ENCODE measurements at regions not wholly inside any gene's neighbourhood (a gene's known extent, or its start where the extent isn't known, plus 50 kb on each side); places are given as distances from the start of the nearest gene placed in this dataset.

DNA sequence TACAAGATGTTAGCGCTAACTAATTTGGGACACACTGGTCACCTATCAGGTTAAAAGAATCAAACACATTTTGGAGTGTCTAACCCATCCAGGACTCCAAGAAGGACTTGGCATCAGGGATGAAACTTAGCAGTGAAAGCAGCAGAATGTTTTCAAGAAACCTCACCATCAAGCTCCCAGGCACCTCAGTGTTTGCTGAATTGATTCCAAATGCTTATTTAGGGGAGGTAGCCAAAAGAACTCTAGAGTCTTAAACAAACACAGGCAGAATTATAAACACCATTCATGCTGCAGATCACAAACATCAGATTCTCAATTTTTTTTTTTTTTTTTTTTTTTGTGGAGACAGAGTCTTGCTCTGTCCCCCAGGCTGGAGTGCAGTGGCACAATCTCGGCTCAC is 122.8 kb upstream of the UXS1 start:
- Mint-ChIP-seq H3K4me3 (no peak overlapping the region), H3K36me3 (ENCODE audit: low read depth) (no peaks in the 10 kb centered on the region), H3K27ac (no peak overlapping the region), H3K4me1 (ENCODE audit: low read depth) (peaks cover 7% of the 10 kb centered on the region), H3K27me3 (ENCODE audit: low read depth) (no peaks in the 10 kb centered on the region), H3K9me3 (ENCODE audit: insufficient read depth) (no peaks in the 10 kb centered on the region)
- CTCF ChIA-PET, result no interaction called here
- no peak for DNase-seq
- no peak for ATAC-seq
- POLR2A ChIA-PET, result no interaction called here

GRCh38 chr2:106314444-106314843 is 120.3 kb upstream of the UXS1 start:
- ATAC-seq (peak; percentile 81), DNase-seq (peak; percentile 41)
- H3K4me3 Mint-ChIP-seq, result no peak overlapping the region
- POLR2A ChIA-PET, result interaction anchor here (1.1 kb wide), 1 partner anchor 154 kb away, joined by 4 read pairs; no protein-coding TSS in a partner anchor
- H3K27ac Mint-ChIP-seq, result no peak overlapping the region
- H3K27me3 Mint-ChIP-seq (ENCODE audit: low read depth), result no peaks in the 10 kb centered on the region
- no peaks in the 10 kb centered on the region for H3K9me3 Mint-ChIP-seq (ENCODE audit: insufficient read depth)
- no peaks in the 10 kb centered on the region for H3K36me3 Mint-ChIP-seq (ENCODE audit: low read depth)
- CTCF ChIA-PET, result no interaction called here
- peaks cover 7% of the 10 kb centered on the region for H3K4me1 Mint-ChIP-seq (ENCODE audit: low read depth)

GRCh38 chr2:106311041-106311370 is 116.9 kb upstream of the UXS1 start:
- no peak overlapping the region for H3K4me3 Mint-ChIP-seq
- no peak overlapping the region for H3K27ac Mint-ChIP-seq
- ChIA-PET POLR2A (no interaction called here), CTCF (no interaction called here)
- no peak for DNase-seq
- H3K4me1 Mint-ChIP-seq (ENCODE audit: low read depth), result peaks cover 7% of the 10 kb centered on the region
- no peaks in the 10 kb centered on the region for H3K36me3 Mint-ChIP-seq (ENCODE audit: low read depth)
- peaks cover 7% of the 10 kb centered on the region for H3K27me3 Mint-ChIP-seq (ENCODE audit: low read depth)
- no peaks in the 10 kb centered on the region for H3K9me3 Mint-ChIP-seq (ENCODE audit: insufficient read depth)
- ATAC-seq, result no peak

- H3K36me3 Mint-ChIP-seq (ENCODE audit: low read depth), result no peaks in the 10 kb centered on the region
- no peak for ATAC-seq
- no peak overlapping the region for H3K4me3 Mint-ChIP-seq
- ChIA-PET CTCF (no interaction called here), POLR2A (no interaction called here)
- H3K27ac Mint-ChIP-seq, result no peak overlapping the region
- H3K27me3 Mint-ChIP-seq (ENCODE audit: low read depth), result peaks cover 21% of the 10 kb centered on the region
- no peaks in the 10 kb centered on the region for H3K4me1 Mint-ChIP-seq (ENCODE audit: low read depth)
- no peak for DNase-seq
- no peaks in the 10 kb centered on the region for H3K9me3 Mint-ChIP-seq (ENCODE audit: insufficient read depth)
Observed at GRCh38 chr2:106307860-106308259, 113.8 kb upstream of the UXS1 start.

GRCh38 chr2:106306387-106306786 is 112.3 kb upstream of the UXS1 start:
- H3K27ac Mint-ChIP-seq, result no peak overlapping the region
- H3K27me3 Mint-ChIP-seq (ENCODE audit: low read depth), result peaks cover 24% of the 10 kb centered on the region
- ATAC-seq (no peak), DNase-seq (no peak)
- ChIA-PET POLR2A (no interaction called here), CTCF (no interaction called here)
- no peaks in the 10 kb centered on the region for H3K36me3 Mint-ChIP-seq (ENCODE audit: low read depth)
- H3K4me1 Mint-ChIP-seq (ENCODE audit: low read depth), result no peaks in the 10 kb centered on the region
- H3K9me3 Mint-ChIP-seq (ENCODE audit: insufficient read depth), result no peaks in the 10 kb centered on the region
- H3K4me3 Mint-ChIP-seq, result no peak overlapping the region

DNA sequence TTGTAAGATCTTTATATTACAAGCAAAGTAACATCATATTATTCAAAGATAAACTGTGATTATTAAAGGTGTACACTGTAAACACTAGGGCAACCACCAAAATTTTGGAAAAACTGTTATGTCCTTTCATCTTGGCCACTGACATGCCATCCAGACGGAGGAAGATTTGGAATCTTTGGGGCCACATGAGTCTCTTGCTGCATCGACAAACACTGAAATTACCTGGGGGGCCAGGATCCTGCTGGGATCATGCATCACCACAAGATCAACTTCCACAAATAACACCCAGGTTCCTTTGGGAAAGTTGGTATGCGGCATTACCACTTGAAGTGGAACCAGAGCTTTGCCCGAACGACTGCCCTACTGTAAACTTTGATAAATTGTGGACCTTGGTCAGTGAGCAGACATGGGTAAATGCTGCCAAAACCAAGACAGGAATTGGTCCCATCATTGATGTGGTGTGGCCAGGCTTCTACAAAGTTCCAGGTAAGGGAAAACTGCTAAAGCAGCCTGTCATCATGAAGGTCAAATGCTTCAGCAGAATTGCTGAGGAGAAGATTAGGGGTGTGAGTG is 110.6 kb upstream of the UXS1 start:
- DNase-seq, result no peak
- Mint-ChIP-seq H3K4me3 (no peak overlapping the region), H3K9me3 (ENCODE audit: insufficient read depth) (no peaks in the 10 kb centered on the region), H3K27ac (no peak overlapping the region), H3K4me1 (ENCODE audit: low read depth) (no peaks in the 10 kb centered on the region), H3K27me3 (ENCODE audit: low read depth) (peaks cover 25% of the 10 kb centered on the region), H3K36me3 (ENCODE audit: low read depth) (no peaks in the 10 kb centered on the region)
- POLR2A ChIA-PET, result no interaction called here
- CTCF ChIA-PET, result no interaction called here
- no peak for ATAC-seq

DNA sequence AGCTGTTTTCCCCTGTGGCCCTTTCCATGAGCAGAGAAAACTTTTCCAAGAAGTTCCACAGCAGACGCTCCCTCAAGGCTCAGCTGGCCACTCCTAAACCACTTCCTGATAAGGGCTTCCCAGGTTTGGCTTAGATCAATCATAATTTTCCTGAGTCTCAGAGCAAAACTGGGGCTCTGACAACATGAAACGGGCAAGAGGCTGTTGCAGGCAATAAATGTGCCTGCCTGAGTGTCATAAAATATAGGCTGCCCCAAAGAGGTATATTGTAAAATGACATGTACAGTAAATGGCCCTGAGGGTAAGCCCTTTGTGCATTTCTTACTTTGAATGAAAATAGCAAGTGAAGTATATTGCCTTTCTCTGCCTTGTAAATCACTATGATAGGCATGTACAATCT is 105.6 kb upstream of the UXS1 start:
- Mint-ChIP-seq H3K36me3 (ENCODE audit: low read depth) (no peaks in the 10 kb centered on the region), H3K27ac (no peak overlapping the region), H3K27me3 (ENCODE audit: low read depth) (peaks cover 11% of the 10 kb centered on the region), H3K9me3 (ENCODE audit: insufficient read depth) (no peaks in the 10 kb centered on the region), H3K4me3 (no peak overlapping the region), H3K4me1 (ENCODE audit: low read depth) (peaks cover 3% of the 10 kb centered on the region)
- no peak for DNase-seq
- ChIA-PET POLR2A (no interaction called here), CTCF (no interaction called here)
- no peak for ATAC-seq

GRCh38 chr2:106296182-106296815 is 102.2 kb upstream of the UXS1 start:
- H3K9me3 Mint-ChIP-seq (ENCODE audit: insufficient read depth), result no peaks in the 10 kb centered on the region

DNA sequence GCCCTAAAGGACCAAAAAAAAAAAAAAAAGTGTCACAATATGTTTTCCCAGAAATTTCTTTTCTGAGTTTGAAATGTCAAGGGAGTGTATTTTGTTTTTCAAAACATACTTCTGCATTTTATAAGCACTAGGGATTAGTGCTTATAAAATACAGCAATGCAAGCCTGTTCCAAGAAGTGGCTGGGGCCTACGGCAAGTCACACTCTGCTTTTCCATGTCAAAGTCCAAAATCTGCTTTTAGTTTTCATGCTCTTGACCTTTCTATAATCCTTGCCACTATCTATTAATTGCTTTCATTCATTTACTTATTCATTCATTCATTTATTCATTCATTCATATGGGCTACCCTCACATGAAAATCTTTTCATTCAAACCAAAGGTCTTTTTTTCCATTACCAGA is 100.1 kb upstream of the UXS1 start:
- POLR2A ChIA-PET, result no interaction called here

More at GRCh38 chr2:106296182-106296815, 102.2 kb upstream of the UXS1 start:
- ChIA-PET CTCF (no interaction called here), POLR2A (no interaction called here)
- ATAC-seq (no peak), DNase-seq (no peak)
- Mint-ChIP-seq H3K36me3 (ENCODE audit: low read depth) (no peaks in the 10 kb centered on the region), H3K4me1 (ENCODE audit: low read depth) (peaks cover 3% of the 10 kb centered on the region), H3K27ac (no peak overlapping the region), H3K27me3 (ENCODE audit: low read depth) (peaks cover 6% of the 10 kb centered on the region), H3K4me3 (no peak overlapping the region)

GRCh38 chr2:106293271-106293783 is 99.2 kb upstream of the UXS1 start:
- POLR2A ChIA-PET, result no interaction called here
- Mint-ChIP-seq H3K27ac (no peak overlapping the region), H3K36me3 (ENCODE audit: low read depth) (no peaks in the 10 kb centered on the region), H3K4me1 (ENCODE audit: low read depth) (no peaks in the 10 kb centered on the region), H3K4me3 (no peak overlapping the region), H3K27me3 (ENCODE audit: low read depth) (peaks cover 3% of the 10 kb centered on the region), H3K9me3 (ENCODE audit: insufficient read depth) (no peaks in the 10 kb centered on the region)
- CTCF ChIA-PET, result no interaction called here
- DNase-seq (peak; percentile 12), ATAC-seq (no peak)

More for the DNA sequence above, 100.1 kb upstream of the UXS1 start:
- no peaks in the 10 kb centered on the region for H3K36me3 Mint-ChIP-seq (ENCODE audit: low read depth)
- no peak overlapping the region for H3K4me3 Mint-ChIP-seq
- H3K4me1 Mint-ChIP-seq (ENCODE audit: low read depth), result no peaks in the 10 kb centered on the region
- DNase-seq (no peak), ATAC-seq (no peak)
- H3K9me3 Mint-ChIP-seq (ENCODE audit: insufficient read depth), result no peaks in the 10 kb centered on the region
- H3K27ac Mint-ChIP-seq, result no peak overlapping the region
- CTCF ChIA-PET, result no interaction called here
- peaks cover 6% of the 10 kb centered on the region for H3K27me3 Mint-ChIP-seq (ENCODE audit: low read depth)

- no peaks in the 10 kb centered on the region for H3K4me1 Mint-ChIP-seq (ENCODE audit: low read depth)
- DNase-seq (peak; percentile 12), ATAC-seq (no peak)
- ChIA-PET CTCF (no interaction called here), POLR2A (no interaction called here)
- H3K36me3 Mint-ChIP-seq (ENCODE audit: low read depth), result no peaks in the 10 kb centered on the region
- H3K27ac Mint-ChIP-seq, result no peak overlapping the region
- H3K4me3 Mint-ChIP-seq, result no peak overlapping the region
- H3K9me3 Mint-ChIP-seq (ENCODE audit: insufficient read depth), result no peaks in the 10 kb centered on the region
- H3K27me3 Mint-ChIP-seq (ENCODE audit: low read depth), result peaks cover 2% of the 10 kb centered on the region
Observed at GRCh38 chr2:106292627-106293026, 98.5 kb upstream of the UXS1 start.

DNA sequence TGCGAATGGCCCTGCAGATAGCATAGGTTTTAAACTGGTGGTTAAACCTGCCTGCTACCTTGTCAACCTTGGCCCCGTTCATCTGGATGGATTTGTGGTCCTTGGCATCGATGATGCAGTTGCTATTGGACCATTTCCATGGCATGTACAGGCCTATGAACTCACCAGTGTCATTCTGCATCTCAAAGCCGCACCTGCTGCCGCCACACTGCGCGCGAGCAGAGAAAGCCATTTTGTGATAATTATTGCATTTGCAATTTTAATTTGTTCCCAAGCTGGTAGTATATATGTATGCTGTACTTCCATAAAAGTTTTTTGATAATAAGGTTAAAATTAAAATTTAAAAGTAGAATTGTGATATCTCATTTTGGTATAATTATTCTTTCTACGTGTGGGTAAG is 94.8 kb upstream of the UXS1 start:
- no peaks in the 10 kb centered on the region for H3K9me3 Mint-ChIP-seq (ENCODE audit: insufficient read depth)
- H3K27me3 Mint-ChIP-seq (ENCODE audit: low read depth), result peaks cover 6% of the 10 kb centered on the region
- H3K4me3 Mint-ChIP-seq, result no peak overlapping the region
- no peak overlapping the region for H3K27ac Mint-ChIP-seq
- ChIA-PET CTCF (no interaction called here), POLR2A (no interaction called here)
- ATAC-seq, result no peak
- no peaks in the 10 kb centered on the region for H3K4me1 Mint-ChIP-seq (ENCODE audit: low read depth)
- DNase-seq, result peak; percentile 13
- no peaks in the 10 kb centered on the region for H3K36me3 Mint-ChIP-seq (ENCODE audit: low read depth)

DNA sequence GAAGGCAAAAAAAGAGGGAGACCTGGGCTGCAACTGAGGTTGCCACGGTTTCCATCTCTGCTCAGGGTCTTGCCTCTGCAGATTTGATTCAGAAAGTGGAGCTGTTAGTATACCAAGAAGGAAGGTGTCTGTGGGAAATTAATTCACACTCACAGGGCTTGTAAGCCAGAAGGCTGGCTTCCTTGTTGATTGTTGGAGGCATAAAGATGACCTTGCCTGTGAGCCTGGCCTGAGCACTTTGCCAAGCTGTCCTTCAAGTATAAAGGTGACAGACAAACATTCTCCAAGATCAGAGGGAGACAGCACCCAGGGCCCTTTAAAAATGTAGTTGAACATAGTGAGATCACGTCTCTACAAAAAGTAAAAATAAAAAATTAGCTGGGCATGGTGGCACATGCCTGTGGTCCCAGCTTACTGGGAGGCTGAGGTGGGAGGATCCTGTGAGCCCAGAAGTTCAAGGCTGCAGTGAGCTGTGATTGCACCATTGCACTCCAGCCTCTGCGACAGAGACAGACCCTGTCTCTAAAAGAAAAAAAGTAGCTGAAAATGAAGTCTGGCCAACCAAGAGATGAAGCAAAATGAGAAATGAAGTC is 91.2 kb upstream of the UXS1 start:
- H3K4me1 Mint-ChIP-seq (ENCODE audit: low read depth), result no peaks in the 10 kb centered on the region
- H3K27ac Mint-ChIP-seq, result no peak overlapping the region
- POLR2A ChIA-PET, result no interaction called here
- H3K36me3 Mint-ChIP-seq (ENCODE audit: low read depth), result no peaks in the 10 kb centered on the region
- H3K4me3 Mint-ChIP-seq, result no peak overlapping the region
- H3K27me3 Mint-ChIP-seq (ENCODE audit: low read depth), result peaks cover 7% of the 10 kb centered on the region
- no peaks in the 10 kb centered on the region for H3K9me3 Mint-ChIP-seq (ENCODE audit: insufficient read depth)
- CTCF ChIA-PET, result no interaction called here
- no peak for DNase-seq
- no peak for ATAC-seq

Measured in activated CD8-positive, alpha-beta T cell treated with anti-CD3 and anti-CD28 coated beads, Interleukin-2, amount 10 ng/mL, durations not matched to agents 7 days and 5 days (primary cell).